Esophagus squamous epithelium (tissue), 5 donors: ENCODE measurements at regions not wholly inside any gene's neighbourhood (a gene's known extent, or its start where the extent isn't known, plus 50 kb on each side); places are given as distances from the start of the nearest gene placed in this dataset.

Source experiments
- DNase-seq: peaks from one replicate; lab custom pipeline; 2025; lab: John Stamatoyannopoulos, UW
- H3K27ac ChIP-seq, 4 donors: fragments of 200-600 bp; sonication (generic); one replicate each; pipeline ENCODE4 v1.5.1; 2016 to 2019; ENCODE audit warnings: mild to moderate bottlenecking in 1 of 4
- H3K27me3 ChIP-seq, 4 donors: fragments of 200-600 bp; sonication (generic); 1 replicate in 3 of 4; 2 replicates in 1 of 4; pipeline versions ENCODE4 v1.5.1 to v1.6.0; 2017 to 2021; ENCODE audit warnings: antibody characterized with exemption in 1 of 4
- H3K36me3 ChIP-seq, 3 donors: fragments of 200-600 bp; sonication (generic); one replicate each; pipeline ENCODE4 v1.5.1; 2016 to 2019
- H3K4me1 ChIP-seq, 3 donors: fragments of 200-600 bp; sonication (generic); one replicate each; pipeline ENCODE4 v1.5.1; 2017 to 2019
- H3K4me3 ChIP-seq, 4 donors: fragments of 200-600 bp; sonication (generic); 1 replicate in 3 of 4; 2 replicates in 1 of 4; pipeline ENCODE4 v1.5.1; 2016 to 2019; ENCODE audit warnings: mild to moderate bottlenecking in 2 of 4, moderate library complexity in 1 of 4
- H3K9me3 ChIP-seq, 3 donors: fragments of 200-600 bp; sonication (generic); one replicate each; pipeline ENCODE4 v1.5.1; 2016 to 2019
- CTCF ChIP-seq, 6 experiments: fragments of 450-650 bp in 4 of 6; fragments of 200-600 bp in 2 of 6; sonication (generic) in 2 of 6; IDR thresholded peaks; one replicate each; pipeline ENCODE4 v1.5.1; 2016 to 2019; ENCODE audit warnings: antibody characterized with exemption in 6 of 6, mild to moderate bottlenecking in 4 of 6, moderate library complexity in 4 of 6
- POLR2A ChIP-seq, 4 donors: fragments of 450-650 bp; IDR thresholded peaks; one replicate each; pipeline ENCODE4 v1.6.1; 2017; ENCODE audit warnings: antibody characterized with exemption in 4 of 4, mild to moderate bottlenecking in 4 of 4, moderate library complexity in 3 of 4
- WGBS, 2 donors: methylation state at CpG; one replicate each; pipeline ENCODE4 v1.1.5; 2018; 5-methylcytosine and 5-hydroxymethylcytosine counted together
- intact Hi-C: fragments of 100-400 bp; cut with DNase I; formaldehyde crosslinking; loops from one replicate; pipeline ENCODE4 v1.15.0; 2022
- donor health status: DM: yes; HTN: yes; CAD: no.

DNA sequence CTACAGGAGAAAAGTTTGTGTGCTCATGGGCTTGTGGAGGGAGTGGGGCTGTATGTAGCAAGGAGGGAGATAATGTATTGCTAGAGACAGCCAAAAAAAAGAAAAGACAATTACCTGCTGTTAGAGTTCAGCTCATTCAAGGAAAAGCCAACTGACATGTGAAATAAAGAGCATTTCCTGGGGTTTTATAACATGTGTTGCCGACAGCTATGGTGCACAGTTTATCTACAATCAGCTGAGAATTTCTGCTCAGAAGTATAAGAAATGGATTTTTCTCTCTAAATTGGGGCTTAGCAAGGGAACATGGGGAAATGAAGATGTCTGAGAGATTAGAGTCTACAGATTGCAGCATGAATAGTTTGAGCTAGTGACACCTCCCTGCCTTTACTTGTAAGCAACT lies 674.1 kb downstream of the SUCLG1 start:
- no peak for DNase-seq

GRCh38 chr2:83784315-83784714 lies 674.8 kb downstream of the SUCLG1 start:
- Histone ChIP-seq H3K4me3 (no peak overlapping the region), H3K36me3 (no peaks in the 10 kb centered on the region), H3K27me3 (no peaks in the 10 kb centered on the region), H3K9me3 (no peaks in the 10 kb centered on the region), H3K27ac (no peak overlapping the region), H3K4me1 (no peaks in the 10 kb centered on the region)
- 81 to 83% methylated on average over 2 of the region's 2 CpGs for WGBS, 2 donors
- no peak for TF ChIP-seq CTCF (IDR thresholded peaks at IDR 0.05)
- no peak for TF ChIP-seq POLR2A (IDR thresholded peaks at IDR 0.05)
- DNase-seq = no peak
- intact Hi-C loops = no loop called here

More for the DNA sequence above, 674.1 kb downstream of the SUCLG1 start:
- Histone ChIP-seq H3K9me3 (no peaks in the 10 kb centered on the region), H3K36me3 (no peaks in the 10 kb centered on the region), H3K4me3 (no peak overlapping the region), H3K27ac (no peak overlapping the region), H3K27me3 (no peaks in the 10 kb centered on the region), H3K4me1 (no peaks in the 10 kb centered on the region)
- 39 to 44% methylated on average over 1 of the region's 1 CpG for WGBS, 2 donors
- intact Hi-C loops = no loop called here
- TF ChIP-seq CTCF (IDR thresholded peaks at IDR 0.05) (no peak), POLR2A (IDR thresholded peaks at IDR 0.05) (no peak)

DNA sequence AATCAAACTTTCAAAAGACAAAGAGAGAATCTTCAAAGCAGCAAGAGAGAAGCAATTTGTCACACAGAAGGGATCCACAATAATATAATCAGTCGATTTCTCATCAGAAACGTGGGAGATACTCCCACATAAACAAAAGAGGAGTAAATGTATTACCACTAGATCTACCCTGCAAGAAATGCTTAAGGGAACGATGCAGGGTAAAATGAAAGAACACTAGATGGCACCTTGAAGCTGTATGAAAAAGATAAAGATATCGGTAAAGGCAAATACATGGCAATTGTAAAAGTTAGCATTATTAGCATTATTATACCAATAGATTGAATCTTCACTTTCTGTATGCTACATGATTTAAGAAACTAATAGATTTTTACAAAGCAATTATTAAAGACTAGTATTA lies 677.0 kb downstream of the SUCLG1 start:
- Histone ChIP-seq H3K27ac (no peak overlapping the region), H3K4me1 (no peaks in the 10 kb centered on the region), H3K4me3 (no peak overlapping the region), H3K27me3 (no peaks in the 10 kb centered on the region), H3K9me3 (no peaks in the 10 kb centered on the region), H3K36me3 (no peaks in the 10 kb centered on the region)
- intact Hi-C loops = no loop called here
- DNase-seq = no peak
- TF ChIP-seq CTCF (IDR thresholded peaks at IDR 0.05) (no peak), POLR2A (IDR thresholded peaks at IDR 0.05) (no peak)
- WGBS, 2 donors = 50 to 55% methylated on average over 4 of the region's 4 CpGs

- H3K27me3 ChIP-seq = no peaks in the 10 kb centered on the region
- no peaks in the 10 kb centered on the region for H3K36me3 ChIP-seq
- intact Hi-C loops = no loop called here
- TF ChIP-seq CTCF (IDR thresholded peaks at IDR 0.05) = no peak
- TF ChIP-seq POLR2A (IDR thresholded peaks at IDR 0.05) = no peak
- no peak overlapping the region for H3K4me3 ChIP-seq
- WGBS, 2 donors = 71 to 81% methylated on average over 5 of the region's 5 CpGs
- H3K27ac ChIP-seq = no peak overlapping the region
- peaks cover 0 to 12% (median 6%) of the 10 kb centered on the region in 3 donors for H3K9me3 ChIP-seq
- no peak for DNase-seq
- no peaks in the 10 kb centered on the region for H3K4me1 ChIP-seq
Measured at GRCh38 chr2:83764447-83765005, 694.6 kb downstream of the SUCLG1 start.

- Histone ChIP-seq H3K4me1 (no peaks in the 10 kb centered on the region), H3K27ac (no peak overlapping the region), H3K9me3 (peaks cover 0 to 7% (median 3%) of the 10 kb centered on the region in 3 donors), H3K36me3 (no peaks in the 10 kb centered on the region), H3K27me3 (no peaks in the 10 kb centered on the region), H3K4me3 (no peak overlapping the region)
- TF ChIP-seq POLR2A (IDR thresholded peaks at IDR 0.05) (no peak), CTCF (IDR thresholded peaks at IDR 0.05) (no peak)
- intact Hi-C loops = no loop called here
- WGBS, 2 donors = 50 to 80% methylated on average over 2 of the region's 2 CpGs
- DNase-seq = no peak
Measured at GRCh38 chr2:83757329-83757728, 701.8 kb downstream of the SUCLG1 start.
